ENCODE measurements at regions not wholly inside any gene's neighbourhood (a gene's known extent, or its start where the extent isn't known, plus 50 kb on each side); places are given as distances from the start of the nearest gene placed in this dataset.
"Not testable (repeated sequence)": the region's sequence is repeated elsewhere in the genome, so short reads cannot be mapped to it uniquely, and the experiment has no call there.

GRCh38 chr2:228426502-228427216, 245.2 kb upstream of the SPHKAP start:
- DNase-seq (ENCODE audit: low read depth, low spot score), result no peak

- not testable (repeated sequence) for DNase-seq (ENCODE audit: low read depth, low spot score)
Measured at GRCh38 chr2:228425411-228426060, 244.0 kb upstream of the SPHKAP start.

- DNase-seq (ENCODE audit: low read depth, low spot score), result no peak
Measured at GRCh38 chr2:228417956-228418355, 236.5 kb upstream of the SPHKAP start.

- no peak for DNase-seq (ENCODE audit: low read depth, low spot score)
Measured at GRCh38 chr2:228417526-228417925, 236.0 kb upstream of the SPHKAP start.

- no peak for DNase-seq (ENCODE audit: low read depth, low spot score)
Measured at GRCh38 chr2:228410061-228410460, 228.6 kb upstream of the SPHKAP start.

GRCh38 chr2:228409493-228409892, 228.0 kb upstream of the SPHKAP start:
- no peak for DNase-seq (ENCODE audit: low read depth, low spot score)

GRCh38 chr2:228408529-228409227, 227.2 kb upstream of the SPHKAP start:
- DNase-seq (ENCODE audit: low read depth, low spot score), result no peak

- no peak for DNase-seq (ENCODE audit: low read depth, low spot score)
Measured at GRCh38 chr2:228407821-228408220, 226.3 kb upstream of the SPHKAP start.

- no peak for DNase-seq (ENCODE audit: low read depth, low spot score)
Measured at GRCh38 chr2:228401065-228401912, 219.8 kb upstream of the SPHKAP start.

GRCh38 chr2:228387776-228388175, 206.3 kb upstream of the SPHKAP start:
- DNase-seq (ENCODE audit: low read depth, low spot score), result no peak

GRCh38 chr2:228378696-228379425, 197.4 kb upstream of the SPHKAP start:
- DNase-seq (ENCODE audit: low read depth, low spot score), result no peak

GRCh38 chr2:228378233-228378632, 196.7 kb upstream of the SPHKAP start:
- no peak for DNase-seq (ENCODE audit: low read depth, low spot score)

GRCh38 chr2:228377533-228377932, 196.0 kb upstream of the SPHKAP start:
- DNase-seq (ENCODE audit: low read depth, low spot score), result no peak

- no peak for DNase-seq (ENCODE audit: low read depth, low spot score)
Measured at GRCh38 chr2:228374741-228375140, 193.3 kb upstream of the SPHKAP start.

- no peak for DNase-seq (ENCODE audit: low read depth, low spot score)
Measured at GRCh38 chr2:228373191-228373590, 191.7 kb upstream of the SPHKAP start.

GRCh38 chr2:228372212-228372611, 190.7 kb upstream of the SPHKAP start:
- no peak for DNase-seq (ENCODE audit: low read depth, low spot score)

- DNase-seq (ENCODE audit: low read depth, low spot score), result no peak
Measured at GRCh38 chr2:228369400-228370031, 188.0 kb upstream of the SPHKAP start.

- DNase-seq (ENCODE audit: low read depth, low spot score), result no peak
Measured at GRCh38 chr2:228367356-228367755, 185.9 kb upstream of the SPHKAP start.

GRCh38 chr2:228359473-228359872, 178.0 kb upstream of the SPHKAP start:
- DNase-seq (ENCODE audit: low read depth, low spot score), result no peak

GRCh38 chr2:228355897-228356296, 174.4 kb upstream of the SPHKAP start:
- no peak for DNase-seq (ENCODE audit: low read depth, low spot score)

- not testable (repeated sequence) for DNase-seq (ENCODE audit: low read depth, low spot score)
Measured at GRCh38 chr2:228352980-228353379, 171.5 kb upstream of the SPHKAP start.
